CD4-positive, alpha-beta memory T cell (primary cell): ENCODE measurements at regions not wholly inside any gene's neighbourhood (a gene's known extent, or its start where the extent isn't known, plus 50 kb on each side); places are given as distances from the start of the nearest gene placed in this dataset.

Experiments used
- CTCF ChIA-PET: fragments of 350-600 bp; sonication (Branson Sonifier 250); formaldehyde crosslinking; loops from one replicate; lab custom pipeline; 2021; ENCODE audit warnings: inconsistent platforms; ENCODE audit not compliant: partially characterized antibody; lab: Charles Lee
- POLR2A ChIA-PET: fragments of 350-600 bp; sonication (Branson Sonifier 250); formaldehyde crosslinking; loops from one replicate; lab custom pipeline; 2021; ENCODE audit not compliant: partially characterized antibody; lab: Charles Lee
- DNase-seq, 5 donors: peaks; one replicate each; pipeline versions ENCODE4 v3.0.0 to v3.0.0-alpha.2; 2020 to 2022; ENCODE audit warnings: mixed read lengths in 1 of 5
- H3K27ac ChIP-seq: one replicate; pipeline ENCODE4 v1.7.0; 2013; ENCODE audit warnings: low read depth, low read length
- H3K27me3 ChIP-seq: 2 replicates; pipeline ENCODE4 v1.7.0; 2013; ENCODE audit warnings: mild to moderate bottlenecking, low read length, moderate library complexity; ENCODE audit not compliant: insufficient read depth
- H3K36me3 ChIP-seq: 2 replicates; pipeline ENCODE4 v1.7.0; 2013; ENCODE audit warnings: mild to moderate bottlenecking, low read length, moderate library complexity; ENCODE audit not compliant: insufficient read depth
- H3K4me1 ChIP-seq: 2 replicates; pipeline ENCODE4 v1.7.0; 2013; ENCODE audit warnings: mild to moderate bottlenecking, low read length, moderate library complexity; ENCODE audit not compliant: insufficient read depth
- H3K4me3 ChIP-seq, 2 donors: one replicate each; pipeline ENCODE4 v1.7.0; 2013; ENCODE audit warnings: low read length in 2 of 2, mild to moderate bottlenecking in 1 of 2
- H3K9me3 ChIP-seq, 2 donors: one replicate each; pipeline ENCODE4 v1.7.0; 2013; ENCODE audit warnings: low read length in 2 of 2, control low read depth in 1 of 2; ENCODE audit not compliant: control insufficient read depth in 1 of 2
- H3K27ac Mint-ChIP-seq, 7 donors: one replicate each; pipeline ENCODE4 v1.8.0; 2020 to 2021; ENCODE audit warnings: mixed read lengths in 7 of 7, mild to moderate bottlenecking in 6 of 7, inconsistent platforms in 3 of 7, moderate library complexity in 3 of 7
- H3K27me3 Mint-ChIP-seq, 2 donors: one replicate each; pipeline ENCODE4 v1.8.0; 2020 to 2021; ENCODE audit warnings: mixed read lengths in 2 of 2
- H3K36me3 Mint-ChIP-seq, 2 donors: one replicate each; pipeline ENCODE4 v1.8.0; 2020 to 2021; ENCODE audit warnings: mixed read lengths in 2 of 2, inconsistent platforms in 1 of 2, mild to moderate bottlenecking in 1 of 2
- H3K4me1 Mint-ChIP-seq, 4 donors: one replicate each; pipeline ENCODE4 v1.8.0; 2020 to 2021; ENCODE audit warnings: mixed read lengths in 4 of 4, mild to moderate bottlenecking in 1 of 4
- H3K4me3 Mint-ChIP-seq, 8 donors: one replicate each; pipeline ENCODE4 v1.8.0; 2020 to 2021; ENCODE audit warnings: mixed read lengths in 8 of 8, mild to moderate bottlenecking in 7 of 8, moderate library complexity in 6 of 8, inconsistent platforms in 3 of 8
- H3K9me3 Mint-ChIP-seq, 8 donors: one replicate each; pipeline ENCODE4 v1.8.0; 2020 to 2021; ENCODE audit warnings: mixed read lengths in 8 of 8, mild to moderate bottlenecking in 5 of 8, inconsistent platforms in 3 of 8, moderate library complexity in 1 of 8
- intact Hi-C: fragments of 100-400 bp; cut with micrococcal nuclease; formaldehyde crosslinking; loops from one replicate; pipeline ENCODE4 v1.15.1; 2023

GRCh38 chr15:69600556-69601085 lies 148.0 kb downstream of the RPLP1 start:
- Histone ChIP-seq H3K4me1 (no peaks in the 10 kb centered on the region), H3K36me3 (no peaks in the 10 kb centered on the region), H3K4me3 (no peak overlapping the region), H3K9me3 (no peaks in the 10 kb centered on the region), H3K27me3 (no peaks in the 10 kb centered on the region), H3K27ac (no peak overlapping the region)
- Mint-ChIP-seq H3K9me3 (no peaks in the 10 kb centered on the region), H3K4me1 (peaks cover 0 to under 1% (median 0%) of the 10 kb centered on the region in 4 donors), H3K36me3 (no peaks in the 10 kb centered on the region), H3K27me3 (peaks cover 2 to 13% of the 10 kb centered on the region in 2 donors), H3K27ac (no peak overlapping the region), H3K4me3 (no peak overlapping the region)
- DNase-seq: no peak
- intact Hi-C loops: no loop called here
- ChIA-PET CTCF (interaction anchor here (1.0 kb wide), 1 partner anchor 18 kb away, joined by 3 read pairs; no protein-coding TSS in a partner anchor), POLR2A (no interaction called here)

- H3K27ac Mint-ChIP-seq: peak overlapping the region in 1 of 7 donors; percentile 21
- H3K27ac ChIP-seq: no peak overlapping the region
- no peaks in the 10 kb centered on the region for H3K27me3 ChIP-seq
- no peaks in the 10 kb centered on the region for H3K9me3 ChIP-seq
- intact Hi-C loops: no loop called here
- no peaks in the 10 kb centered on the region for H3K9me3 Mint-ChIP-seq
- no peak for DNase-seq
- ChIA-PET POLR2A (no interaction called here), CTCF (no interaction called here)
- no peaks in the 10 kb centered on the region for H3K4me1 ChIP-seq
- H3K4me3 ChIP-seq: no peak overlapping the region
- no peaks in the 10 kb centered on the region for H3K36me3 Mint-ChIP-seq
- H3K4me3 Mint-ChIP-seq: no peak overlapping the region
- no peaks in the 10 kb centered on the region for H3K36me3 ChIP-seq
- peaks cover 0 to 10% of the 10 kb centered on the region in 2 donors for H3K27me3 Mint-ChIP-seq
- H3K4me1 Mint-ChIP-seq: peaks cover 6 to 9% (median 7%) of the 10 kb centered on the region in 4 donors
Measured at GRCh38 chr15:69601711-69602504, 149.3 kb downstream of the RPLP1 start.

GRCh38 chr15:69602921-69603320 lies 150.3 kb downstream of the RPLP1 start:
- Mint-ChIP-seq H3K36me3 (no peaks in the 10 kb centered on the region), H3K27me3 (peaks cover 0 to 10% of the 10 kb centered on the region in 2 donors), H3K4me1 (peaks cover 6 to 13% (median 7%) of the 10 kb centered on the region in 4 donors), H3K4me3 (no peak overlapping the region), H3K27ac (no peak overlapping the region), H3K9me3 (no peaks in the 10 kb centered on the region)
- Histone ChIP-seq H3K9me3 (no peaks in the 10 kb centered on the region), H3K36me3 (no peaks in the 10 kb centered on the region), H3K27ac (no peak overlapping the region), H3K4me1 (no peaks in the 10 kb centered on the region), H3K4me3 (no peak overlapping the region), H3K27me3 (no peaks in the 10 kb centered on the region)
- DNase-seq: no peak
- ChIA-PET CTCF (no interaction called here), POLR2A (interaction anchor here (1.2 to 1.3 kb wide), 2 partner anchors 62 to 494 kb away, joined by 3 read pairs; partner anchors contain the start of gene TLE3)
- intact Hi-C loops: no loop called here

GRCh38 chr15:69603369-69604071 lies 150.9 kb downstream of the RPLP1 start:
- CTCF ChIA-PET: interaction anchor here (0.9 kb wide), 2 partner anchors 10 to 119 kb away, joined by 3 to 4 read pairs; no protein-coding TSS in a partner anchor
- POLR2A ChIA-PET: interaction anchor here (1.2 to 1.3 kb wide), 2 partner anchors 62 to 494 kb away, joined by 3 read pairs; partner anchors contain the start of gene TLE3
- no peak overlapping the region for H3K4me3 ChIP-seq
- Mint-ChIP-seq H3K9me3 (no peaks in the 10 kb centered on the region), H3K27ac (no peak overlapping the region), H3K36me3 (no peaks in the 10 kb centered on the region), H3K4me1 (peaks cover 6 to 13% (median 7%) of the 10 kb centered on the region in 4 donors), H3K27me3 (peaks cover 0 to 8% of the 10 kb centered on the region in 2 donors), H3K4me3 (no peak overlapping the region)
- H3K36me3 ChIP-seq: no peaks in the 10 kb centered on the region
- intact Hi-C loops: no loop called here
- no peak for DNase-seq
- no peaks in the 10 kb centered on the region for H3K9me3 ChIP-seq
- H3K27ac ChIP-seq: no peak overlapping the region
- H3K27me3 ChIP-seq: no peaks in the 10 kb centered on the region
- no peaks in the 10 kb centered on the region for H3K4me1 ChIP-seq

GRCh38 chr15:69604072-69604411 lies 151.4 kb downstream of the RPLP1 start:
- intact Hi-C loops: no loop called here
- Mint-ChIP-seq H3K27me3 (peaks cover 0 to 4% of the 10 kb centered on the region in 2 donors), H3K27ac (no peak overlapping the region), H3K9me3 (no peaks in the 10 kb centered on the region), H3K4me1 (peaks cover 6 to 13% (median 7%) of the 10 kb centered on the region in 4 donors), H3K36me3 (no peaks in the 10 kb centered on the region), H3K4me3 (no peak overlapping the region)
- no peaks in the 10 kb centered on the region for H3K27me3 ChIP-seq
- no peak for DNase-seq
- ChIA-PET CTCF (interaction anchor here (0.9 kb wide), 2 partner anchors 11 to 118 kb away, joined by 3 to 4 read pairs; no protein-coding TSS in a partner anchor), POLR2A (interaction anchor here (1.2 to 1.3 kb wide), 2 partner anchors 61 to 493 kb away, joined by 3 read pairs; partner anchors contain the start of gene TLE3)
- H3K9me3 ChIP-seq: no peaks in the 10 kb centered on the region
- H3K4me3 ChIP-seq: no peak overlapping the region
- no peak overlapping the region for H3K27ac ChIP-seq
- no peaks in the 10 kb centered on the region for H3K4me1 ChIP-seq
- no peaks in the 10 kb centered on the region for H3K36me3 ChIP-seq

- no peak overlapping the region for H3K4me3 ChIP-seq
- peaks cover 7 to 13% (median 7%) of the 10 kb centered on the region in 4 donors for H3K4me1 Mint-ChIP-seq
- CTCF ChIA-PET: no interaction called here
- H3K36me3 ChIP-seq: no peaks in the 10 kb centered on the region
- peaks cover 0 to 4% of the 10 kb centered on the region in 2 donors for H3K27me3 Mint-ChIP-seq
- no peak overlapping the region for H3K27ac ChIP-seq
- no peaks in the 10 kb centered on the region for H3K27me3 ChIP-seq
- no peaks in the 10 kb centered on the region for H3K9me3 ChIP-seq
- H3K4me3 Mint-ChIP-seq: no peak overlapping the region
- H3K36me3 Mint-ChIP-seq: no peaks in the 10 kb centered on the region
- POLR2A ChIA-PET: no interaction called here
- H3K9me3 Mint-ChIP-seq: no peaks in the 10 kb centered on the region
- H3K4me1 ChIP-seq: no peaks in the 10 kb centered on the region
- no peak for DNase-seq
- intact Hi-C loops: no loop called here
- no peak overlapping the region for H3K27ac Mint-ChIP-seq
Measured at GRCh38 chr15:69606144-69606543, 153.5 kb downstream of the RPLP1 start.
